IMR-90 (cell line): ENCODE measurements at regions not wholly inside any gene's neighbourhood (a gene's known extent, or its start where the extent isn't known, plus 50 kb on each side); places are given as distances from the start of the nearest gene placed in this dataset.

Experiments used
- ATAC-seq: fragments of 200-7000 bp; cut with Tn5 transposase; 2 replicates; pipeline ENCODE4 v1.9.1; 2020; ENCODE audit warnings: low read depth, mild to moderate bottlenecking, moderate library complexity
- BruUV-seq: library from RNA; stranded (reverse); fragments of 400-500 nt; replicated peaks from 2 replicates; lab custom pipeline; 2021; lab: Mats Ljungman, UMichigan
- CTCF ChIA-PET: fragments of 300-600 bp; formaldehyde crosslinking; extraction: SDS; loops from one replicate; lab custom pipeline; 2021; ENCODE audit warnings: antibody characterized with exemption; lab: Yijun Ruan, JAX
- POLR2A ChIA-PET: fragments of 300-600 bp; sonication (Branson Sonifier 250); formaldehyde crosslinking; loops from one replicate; lab custom pipeline; 2022; ENCODE audit warnings: antibody characterized with exemption; ENCODE audit not compliant: unreplicated experiment; lab: Charles Lee
- DNase-seq: peaks from one replicate; pipeline ENCODE4 v3.0.0; 2013
- H2AFZ ChIP-seq: replicated peaks from 2 replicates; pipeline ENCODE3; 2013; ENCODE audit warnings: low read length, mild to moderate bottlenecking; ENCODE audit not compliant: poor library complexity
- H2AK5ac ChIP-seq: 2 replicates; pipeline ENCODE4 v1.6.1; 2013; ENCODE audit warnings: low read depth, low read length, inconsistent platforms
- H2AK9ac ChIP-seq: replicated peaks from 2 replicates; pipeline ENCODE3; 2013; ENCODE audit warnings: mild to moderate bottlenecking, low read depth, low read length, moderate library complexity; ENCODE audit not compliant: poor library complexity
- H2BK120ac ChIP-seq: 2 replicates; pipeline ENCODE4 v1.6.1; 2013; ENCODE audit warnings: low read depth, low read length, inconsistent platforms
- H2BK15ac ChIP-seq: 3 replicates; pipeline ENCODE4 v1.6.1; 2013; ENCODE audit warnings: low read depth, low read length, inconsistent platforms
- H2BK20ac ChIP-seq: 2 replicates; pipeline ENCODE4 v1.6.1; 2013; ENCODE audit warnings: low read depth, mild to moderate bottlenecking, inconsistent platforms, low read length, moderate library complexity
- H2BK5ac ChIP-seq: 2 replicates; pipeline ENCODE4 v1.6.1; 2013; ENCODE audit warnings: mild to moderate bottlenecking, low read depth, low read length, inconsistent platforms; ENCODE audit not compliant: poor library complexity, severe bottlenecking
- H3K14ac ChIP-seq: replicated peaks from 2 replicates; pipeline ENCODE4 v1.6.1; 2013; ENCODE audit warnings: low read depth, low read length, inconsistent platforms
- H3K18ac ChIP-seq: 2 replicates; pipeline ENCODE4 v1.6.1; 2013; ENCODE audit warnings: low read depth, low read length, control low read depth
- H3K23ac ChIP-seq: 2 replicates; pipeline ENCODE4 v1.6.1; 2013; ENCODE audit warnings: low read depth, low read length, inconsistent platforms
- H3K27ac ChIP-seq: 2 replicates; pipeline ENCODE4 v1.5.1; 2013; ENCODE audit warnings: mild to moderate bottlenecking, control low read depth, low read length; ENCODE audit not compliant: insufficient read depth
- H3K27me3 ChIP-seq: 2 replicates; pipeline ENCODE4 v1.6.1; 2013; ENCODE audit warnings: low read length; ENCODE audit not compliant: control insufficient read depth, insufficient read depth
- H3K36me3 ChIP-seq: 2 replicates; pipeline ENCODE4 v1.6.1; 2013; ENCODE audit warnings: low read length, mixed read lengths; ENCODE audit not compliant: control insufficient read depth, insufficient read depth
- H3K4ac ChIP-seq: 2 replicates; pipeline ENCODE4 v1.6.1; 2013; ENCODE audit warnings: low read depth, low read length, inconsistent platforms
- H3K4me1 ChIP-seq: 2 replicates; pipeline ENCODE4 v1.6.1; 2013; ENCODE audit warnings: low read length, mixed read lengths; ENCODE audit not compliant: control insufficient read depth, insufficient read depth
- H3K4me2 ChIP-seq: 2 replicates; pipeline ENCODE4 v1.6.1; 2013; ENCODE audit warnings: low read depth, mild to moderate bottlenecking, control low read depth, low read length, moderate library complexity
- H3K4me3 ChIP-seq: 2 replicates; pipeline ENCODE4 v1.5.1; 2013; ENCODE audit warnings: low read depth, mild to moderate bottlenecking, control low read depth, low read length, moderate library complexity; ENCODE audit not compliant: insufficient read depth
- H3K56ac ChIP-seq: 2 replicates; pipeline ENCODE4 v1.6.1; 2013; ENCODE audit warnings: low read length, inconsistent platforms; ENCODE audit not compliant: insufficient read depth; ENCODE audit errors: extremely low read depth
- H3K79me1 ChIP-seq, 2 experiments: 2 replicates each; pipeline ENCODE4 v1.6.1; 2013; ENCODE audit warnings: low read length in 2 of 2, inconsistent platforms in 1 of 2, low read depth in 1 of 2
- H3K9ac ChIP-seq: 2 replicates; pipeline ENCODE4 v1.6.1; 2013; ENCODE audit warnings: low read depth, low read length, control low read depth
- H3K9me1 ChIP-seq: 2 replicates; pipeline ENCODE4 v1.6.1; 2013; ENCODE audit warnings: low read length, inconsistent platforms; ENCODE audit not compliant: insufficient read depth
- H3K9me3 ChIP-seq: 2 replicates; pipeline ENCODE4 v1.6.1; 2013; ENCODE audit warnings: low read length; ENCODE audit not compliant: control insufficient read depth, insufficient read depth
- H4K20me1 ChIP-seq: 2 replicates; pipeline ENCODE4 v1.6.1; 2013; ENCODE audit warnings: low read length, inconsistent platforms; ENCODE audit not compliant: insufficient read depth
- H4K5ac ChIP-seq: 2 replicates; pipeline ENCODE4 v1.6.1; 2013; ENCODE audit warnings: mild to moderate bottlenecking, low read depth, low read length, control low read depth
- H4K8ac ChIP-seq, 2 experiments: 2 replicates each; pipeline ENCODE4 v1.6.1; 2013; ENCODE audit warnings: low read depth in 2 of 2, low read length in 2 of 2, control low read depth in 1 of 2, inconsistent platforms in 1 of 2
- H4K91ac ChIP-seq: 2 replicates; pipeline ENCODE4 v1.6.1; 2013; ENCODE audit warnings: low read depth, low read length, inconsistent platforms; ENCODE audit not compliant: insufficient read depth
- BHLHE40 ChIP-seq: fragments of 150-350 bp; IDR thresholded peaks from 2 replicates; pipeline ENCODE4 v1.6.1; 2016; ENCODE audit warnings: mild to moderate bottlenecking, low read depth, low read length
- CEBPB ChIP-seq: IDR thresholded peaks from 2 replicates; pipeline ENCODE4 v1.6.1; 2012; ENCODE audit warnings: low read depth, low read length, improper control_type of control experiment
- CHD1 ChIP-seq: IDR thresholded peaks from 2 replicates; pipeline ENCODE4 v1.6.1; 2012; ENCODE audit warnings: low read depth, low read length, improper control_type of control experiment
- CTCF ChIP-seq: conservative IDR thresholded peaks from 2 replicates; pipeline ENCODE4 v1.5.1; 2012; ENCODE audit warnings: mild to moderate bottlenecking, low read depth, low read length, improper control_type of control experiment
- ELK1 ChIP-seq: fragments of 150-350 bp; IDR thresholded peaks from 2 replicates; pipeline ENCODE4 v1.6.1; 2016; ENCODE audit warnings: low read depth, mild to moderate bottlenecking, low read length, moderate library complexity, borderline replicate concordance
- FOS ChIP-seq: fragments of 150-350 bp; IDR thresholded peaks from 2 replicates; pipeline ENCODE4 v1.6.1; 2016; ENCODE audit warnings: low read depth, low read length
- MAFK ChIP-seq: IDR thresholded peaks from 2 replicates; pipeline ENCODE4 v1.6.1; 2012; ENCODE audit warnings: low read depth, low read length, improper control_type of control experiment
- MAZ ChIP-seq: IDR thresholded peaks from 2 replicates; pipeline ENCODE4 v1.6.1; 2012; ENCODE audit warnings: low read depth, mild to moderate bottlenecking, low read length, improper control_type of control experiment, moderate library complexity, borderline replicate concordance
- MXI1 ChIP-seq: IDR thresholded peaks from 2 replicates; pipeline ENCODE4 v1.6.1; 2012; ENCODE audit warnings: low read depth, mild to moderate bottlenecking, low read length, moderate library complexity, borderline replicate concordance
- NFE2L2 ChIP-seq: fragments of 150-350 bp; IDR thresholded peaks from 2 replicates; pipeline ENCODE4 v1.6.1; 2016; ENCODE audit warnings: low read depth, mild to moderate bottlenecking, low read length
- RAD21 ChIP-seq: IDR thresholded peaks from 2 replicates; pipeline ENCODE4 v1.6.1; 2012; ENCODE audit warnings: low read length, improper control_type of control experiment
- RCOR1 ChIP-seq: IDR thresholded peaks from 2 replicates; pipeline ENCODE4 v1.6.1; 2012; ENCODE audit warnings: mild to moderate bottlenecking, low read length, improper control_type of control experiment; ENCODE audit not compliant: insufficient replicate concordance
- RFX5 ChIP-seq: IDR thresholded peaks from 2 replicates; pipeline ENCODE4 v1.8.0; 2012; ENCODE audit warnings: low read depth, mild to moderate bottlenecking, low read length, moderate library complexity
- SMC3 ChIP-seq: fragments of 150-350 bp; IDR thresholded peaks from 2 replicates; pipeline ENCODE4 v1.6.1; 2016; ENCODE audit warnings: low read depth, mild to moderate bottlenecking, antibody characterized with exemption, low read length, moderate library complexity
- USF2 ChIP-seq: fragments of 150-350 bp; IDR thresholded peaks from 2 replicates; pipeline ENCODE4 v1.6.1; 2017; ENCODE audit warnings: mild to moderate bottlenecking, antibody characterized with exemption, low read length, low read depth
- WGBS, 2 experiments: methylation state at CpG; one replicate each; pipeline versions ENCODE4 v1.1.5 to v1.1.7; 2013; ENCODE audit warnings: missing lambda C conversion rate in 2 of 2; ENCODE audit not compliant: insufficient read length in 1 of 2; ENCODE audit errors: extremely low coverage in 2 of 2; 5-methylcytosine and 5-hydroxymethylcytosine counted together
- dilution Hi-C: fragments of 300-500 bp; cut with HindIII; formaldehyde crosslinking; loops from one replicate; pipeline ENCODE4 v1.14.3; 2018; ENCODE audit warnings: low sequenced_read_pairs; ENCODE audit not compliant: unreplicated experiment
- in situ Hi-C: fragments of 300-500 bp; cut with MboI; formaldehyde crosslinking; loops from 3 replicates; pipeline ENCODE4 v1.14.3; 2019; ENCODE audit warnings: low sequenced_read_pairs, inconsistent platforms, mixed read lengths
- intact Hi-C: fragments of 100-400 bp; cut with micrococcal nuclease; formaldehyde crosslinking; loops from 2 replicates; pipeline ENCODE4 v1.10.0; 2022

- H3K36me3 ChIP-seq: no peaks in the 10 kb centered on the region
- H3K4ac ChIP-seq: no peak overlapping the region
- TF ChIP-seq MXI1 (no peak), RCOR1 (no peak), MAZ (no peak), CHD1 (no peak), RAD21 (no peak), USF2 (no peak), SMC3 (no peak), ELK1 (no peak), BHLHE40 (no peak), FOS (no peak), NFE2L2 (no peak), RFX5 (no peak), MAFK (no peak), CTCF (no peak), CEBPB (no peak)
- in situ Hi-C loops (no loop called here), dilution Hi-C loops (no loop called here), intact Hi-C loops (no loop called here)
- no peak overlapping the region for H2BK15ac ChIP-seq
- POLR2A ChIA-PET: no interaction called here
- no peak overlapping the region for H2BK5ac ChIP-seq
- H3K23ac ChIP-seq: no peak overlapping the region
- no peak overlapping the region for H3K56ac ChIP-seq
- no peak overlapping the region for H2AFZ ChIP-seq
- H2AK9ac ChIP-seq: no peak overlapping the region
- H3K4me3 ChIP-seq: no peak overlapping the region
- H3K14ac ChIP-seq: no peak overlapping the region
- H4K8ac ChIP-seq: no peak overlapping the region
- H3K4me2 ChIP-seq: no peak overlapping the region
- H3K79me1 ChIP-seq: no peaks in the 10 kb centered on the region
- H2BK120ac ChIP-seq: no peak overlapping the region
- no peak for DNase-seq
- H3K9me3 ChIP-seq: peaks cover 16% of the 10 kb centered on the region
- H3K9ac ChIP-seq: no peak overlapping the region
- no peak overlapping the region for H4K5ac ChIP-seq
- H3K4me1 ChIP-seq: no peaks in the 10 kb centered on the region
- CTCF ChIA-PET: no interaction called here
- no TSS peak for BruUV-seq
- no peak overlapping the region for H3K27ac ChIP-seq
- H2AK5ac ChIP-seq: no peak overlapping the region
- ATAC-seq: no peak
- no peaks in the 10 kb centered on the region for H3K27me3 ChIP-seq
- no peaks in the 10 kb centered on the region for H4K20me1 ChIP-seq
- no peaks in the 10 kb centered on the region for H3K9me1 ChIP-seq
- 60% methylated on average over 1 of the region's 4 CpGs; no CpG with 5 or more reads in 1 of the 2 experiments for WGBS, 2 experiments
- no peak overlapping the region for H4K91ac ChIP-seq
- no peak overlapping the region for H2BK20ac ChIP-seq
- no peak overlapping the region for H3K18ac ChIP-seq
These were observed 411.2 kb upstream of the CAMK1G start for GRCh38 chr1:209172286-209172685.
